ENCODE measurements at regions not wholly inside any gene's neighbourhood (a gene's known extent, or its start where the extent isn't known, plus 50 kb on each side); places are given as distances from the start of the nearest gene placed in this dataset.

- peak; percentile 74 for DNase-seq (ENCODE audit: low spot score)
These were observed 52.0 kb upstream of the RNU6-8 start for GRCh38 chr14:32254952-32255679.

DNA sequence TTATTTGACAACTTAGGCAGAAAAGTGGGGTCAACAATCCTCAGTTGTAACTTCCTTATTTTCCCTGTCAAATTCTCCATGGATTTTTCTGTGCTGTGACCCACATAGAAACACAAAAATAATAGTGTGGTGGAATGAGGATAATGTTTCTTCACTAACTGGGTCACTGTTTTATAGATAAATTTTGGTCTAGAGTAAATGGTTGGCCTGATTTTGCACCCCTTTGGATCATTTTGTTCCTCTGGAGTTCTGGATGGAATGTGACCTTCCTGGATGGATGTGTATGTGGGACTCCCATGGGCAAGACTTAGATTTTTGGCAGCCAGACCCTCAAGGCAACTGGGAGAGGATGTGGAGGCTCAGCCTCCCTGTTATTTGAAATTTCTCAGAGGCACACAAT is 52.7 kb upstream of the RNU6-8 start:
- no peak for DNase-seq (ENCODE audit: low spot score)

DNA sequence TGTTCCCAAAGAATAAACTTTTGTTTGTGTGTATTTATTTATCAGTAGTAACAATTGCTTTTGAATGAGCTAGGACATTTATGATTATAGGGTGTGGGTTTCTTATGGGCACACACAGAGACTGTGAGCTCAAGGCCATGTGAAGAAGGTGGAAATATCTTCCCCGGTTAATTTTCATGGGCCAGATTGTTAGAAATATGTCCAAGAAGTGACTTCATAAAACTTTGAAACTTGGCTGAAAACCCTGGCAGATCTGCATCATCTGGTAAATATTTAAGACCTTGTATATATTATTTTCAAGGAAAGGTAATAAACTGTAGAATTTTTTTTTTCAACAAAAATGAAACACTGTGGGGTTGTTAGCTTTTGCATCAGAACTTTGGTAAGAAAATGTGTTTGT is 53.5 kb upstream of the RNU6-8 start:
- no peak for DNase-seq (ENCODE audit: low spot score)

GRCh38 chr14:32258336-32258993 is 55.4 kb upstream of the RNU6-8 start:
- no peak for DNase-seq (ENCODE audit: low spot score)

DNA sequence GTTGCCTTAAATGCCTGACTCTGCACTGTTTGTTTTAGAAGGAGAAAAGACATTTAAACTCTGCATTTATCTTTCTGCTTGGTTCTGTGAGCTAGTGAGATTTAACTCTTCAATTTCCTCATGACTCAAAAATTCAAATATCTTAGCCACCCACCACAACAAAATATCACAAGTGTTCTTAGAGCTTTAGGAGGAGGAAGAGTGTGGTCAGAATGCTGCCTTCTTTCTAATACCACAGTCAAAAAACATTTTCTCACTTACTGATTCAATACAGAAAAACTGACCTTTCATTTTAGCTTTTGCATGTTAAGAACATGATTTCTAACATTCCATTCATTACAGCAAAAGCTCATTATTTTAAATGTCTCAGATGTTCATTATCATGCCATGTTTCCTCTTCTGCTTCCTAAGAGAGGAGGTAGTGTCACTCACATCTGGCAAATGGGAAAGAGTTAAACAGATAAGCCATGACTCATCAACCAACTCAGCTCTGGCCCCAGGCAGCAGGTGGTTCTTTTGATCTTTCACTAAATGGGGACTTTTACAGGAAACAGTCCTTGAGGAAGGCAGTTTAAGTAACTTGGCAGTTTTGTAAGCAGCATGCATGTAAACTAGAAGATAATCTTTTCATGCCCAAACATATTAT is 56.4 kb upstream of the RNU6-8 start:
- no peak for DNase-seq (ENCODE audit: low spot score)

DNA sequence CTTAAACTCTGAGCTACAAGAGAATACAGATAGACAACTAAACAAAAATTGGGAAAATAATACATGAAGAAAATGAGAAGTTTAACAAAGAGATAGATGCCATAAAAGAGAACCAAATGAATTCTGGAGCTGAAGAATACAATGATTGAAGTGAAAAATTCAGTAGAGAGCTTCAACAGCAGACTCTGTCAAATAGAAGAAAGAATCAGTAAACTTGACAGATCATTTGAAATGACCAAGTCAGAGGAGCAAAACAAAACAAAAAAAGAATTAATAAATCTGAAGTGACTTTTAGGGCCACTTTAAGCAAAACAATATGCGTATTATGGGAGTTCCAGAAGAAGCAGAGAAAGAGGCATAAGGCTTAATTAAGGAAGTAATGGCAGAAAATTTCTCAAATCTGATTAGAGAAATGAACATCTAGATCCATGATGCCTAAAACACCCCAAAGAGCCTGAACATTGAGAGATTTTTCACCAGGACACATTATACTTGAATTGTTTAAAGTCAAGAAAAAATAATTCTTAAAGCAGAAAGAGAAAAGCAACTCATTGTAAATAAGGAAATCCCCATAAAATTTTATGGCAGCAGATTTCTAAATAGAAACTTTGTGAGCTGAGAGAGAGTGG is 61.0 kb upstream of the RNU6-8 start:
- no peak for DNase-seq (ENCODE audit: low spot score)

DNA sequence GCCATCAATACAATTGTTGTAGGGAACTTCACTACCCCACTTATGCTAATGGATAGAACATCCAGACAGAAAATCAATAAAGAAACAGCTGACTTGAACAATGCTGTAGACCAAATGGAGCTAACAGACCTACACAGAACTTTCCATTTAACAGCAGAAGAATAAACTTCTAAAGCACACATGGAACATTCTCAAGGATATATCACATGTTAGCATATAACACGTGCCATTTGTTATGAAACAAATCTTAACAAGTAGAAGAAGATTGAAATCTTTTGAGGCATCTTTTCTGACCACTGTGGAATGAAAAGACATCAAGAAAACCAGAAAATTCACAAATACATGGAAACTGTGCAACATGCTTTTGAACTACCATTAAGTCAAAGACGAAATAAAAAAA is 62.5 kb upstream of the RNU6-8 start:
- DNase-seq (ENCODE audit: low spot score) = no peak

- no peak for DNase-seq (ENCODE audit: low spot score)
These were observed 51.1 kb upstream of the AKAP6 start for GRCh38 chr14:32277998-32278397.
